ENCODE measurements at regions not wholly inside any gene's neighbourhood (a gene's known extent, or its start where the extent isn't known, plus 50 kb on each side); places are given as distances from the start of the nearest gene placed in this dataset.

DNA sequence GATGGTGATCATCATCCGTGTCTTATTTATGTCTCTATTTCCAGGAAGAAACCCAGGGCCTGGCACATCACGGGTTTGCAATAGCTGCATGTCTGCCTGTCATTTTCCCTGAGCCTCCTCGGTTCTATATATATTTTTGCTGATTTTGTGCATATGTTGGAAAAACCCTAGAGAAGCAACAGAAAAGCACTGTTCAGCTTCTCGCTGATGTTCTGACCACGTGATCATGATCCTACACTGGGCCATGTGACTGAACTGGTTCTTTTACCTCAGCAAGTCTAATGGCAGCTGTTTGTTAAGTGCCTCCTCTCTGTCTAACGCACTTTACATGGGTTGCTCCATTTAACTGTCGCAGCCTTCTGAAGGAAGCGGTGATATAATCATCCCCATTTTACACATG lies 71.3 kb downstream of the CMPK2 start:
- TF ChIP-seq CTCF (IDR thresholded peaks at IDR 0.05; ENCODE audit: poor library complexity) (no peak), EZH2 (IDR thresholded peaks at IDR 0.05; ENCODE audit: borderline replicate concordance) (no peak), EZH2phosphoT487 (IDR thresholded peaks at IDR 0.05; ENCODE audit: low read depth, severe bottlenecking, unreplicated experiment) (no peak)

Measured in hepatocyte (in vitro differentiated cells).